CD4-positive, alpha-beta T cell treated with Interleukin-15 for 4 hours (primary cell): ENCODE measurements at regions not wholly inside any gene's neighbourhood (a gene's known extent, or its start where the extent isn't known, plus 50 kb on each side); places are given as distances from the start of the nearest gene placed in this dataset.
"Not testable (repeated sequence)": the region's sequence is repeated elsewhere in the genome, so short reads cannot be mapped to it uniquely, and the experiment has no call there.

Experiments used
- DNase-seq: peaks from one replicate; pipeline ENCODE4 v3.0.0-alpha.2; 2020; ENCODE audit warnings: low spot score

DNA sequence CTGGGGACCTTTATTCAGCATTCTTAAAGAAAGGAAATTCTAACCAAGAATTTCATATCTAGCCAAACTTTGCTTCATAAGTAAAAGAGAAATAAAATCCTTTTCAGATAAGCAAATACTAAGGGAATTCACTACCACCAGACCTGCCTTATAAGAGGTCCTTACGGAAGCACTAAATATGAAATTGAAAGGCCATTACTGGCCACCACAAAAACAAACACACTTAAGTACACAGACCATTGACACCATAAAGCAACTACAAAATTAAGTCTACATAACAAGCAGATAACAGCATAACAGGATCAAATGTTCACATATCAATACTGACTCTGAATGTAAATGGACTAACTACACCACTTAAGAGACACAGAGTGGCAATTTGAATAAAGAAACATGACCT is 361.4 kb upstream of the POU5F2 start:
- DNase-seq = no peak

- DNase-seq = not testable (repeated sequence)
These were observed 356.0 kb upstream of the POU5F2 start for GRCh38 chr5:94097384-94097783.

- no peak for DNase-seq
These were observed 353.5 kb upstream of the POU5F2 start for GRCh38 chr5:94094793-94095441.

DNA sequence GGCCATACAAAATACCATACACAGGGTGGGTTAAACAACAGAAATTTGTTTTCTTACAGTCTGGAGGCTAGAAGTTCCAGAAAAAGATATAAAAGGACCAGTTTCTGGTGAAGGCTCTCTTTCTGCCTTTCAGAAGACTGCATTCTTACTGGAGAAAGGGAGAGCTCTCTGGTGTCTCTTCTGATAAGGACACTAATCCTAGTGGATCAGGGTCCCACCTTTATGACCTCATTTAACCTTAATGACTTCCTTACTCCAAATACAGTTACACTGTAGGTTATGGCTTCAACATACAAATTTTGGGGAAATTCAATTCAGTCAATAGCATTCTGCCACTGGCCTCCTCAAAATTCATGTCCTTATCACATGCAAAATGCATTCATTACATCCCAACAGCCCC is 351.9 kb upstream of the POU5F2 start:
- DNase-seq = no peak

DNA sequence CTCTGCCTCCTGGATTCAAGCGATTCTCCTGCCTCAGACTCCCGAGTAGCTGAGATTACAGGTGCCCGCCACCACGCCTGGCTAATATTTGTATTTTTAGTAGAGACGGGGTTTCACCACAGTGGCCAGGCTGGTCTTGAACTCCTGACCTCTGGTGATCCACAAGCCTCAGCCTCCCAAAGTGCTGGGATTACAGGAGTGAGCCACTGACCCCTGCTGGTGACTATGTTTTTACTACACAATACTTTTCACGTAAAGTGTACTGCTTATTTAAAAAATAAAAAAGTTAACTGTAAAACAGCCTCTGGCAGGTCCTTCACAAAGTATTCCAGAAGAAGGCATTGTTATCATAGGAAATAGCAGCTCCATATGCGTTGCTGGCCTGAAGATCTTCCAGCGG is 345.2 kb upstream of the POU5F2 start:
- not testable (repeated sequence) for DNase-seq

- DNase-seq = no peak
These were observed 344.8 kb upstream of the POU5F2 start for GRCh38 chr5:94086194-94086593.

GRCh38 chr5:94082405-94082804 is 341.0 kb upstream of the POU5F2 start:
- DNase-seq = no peak

DNA sequence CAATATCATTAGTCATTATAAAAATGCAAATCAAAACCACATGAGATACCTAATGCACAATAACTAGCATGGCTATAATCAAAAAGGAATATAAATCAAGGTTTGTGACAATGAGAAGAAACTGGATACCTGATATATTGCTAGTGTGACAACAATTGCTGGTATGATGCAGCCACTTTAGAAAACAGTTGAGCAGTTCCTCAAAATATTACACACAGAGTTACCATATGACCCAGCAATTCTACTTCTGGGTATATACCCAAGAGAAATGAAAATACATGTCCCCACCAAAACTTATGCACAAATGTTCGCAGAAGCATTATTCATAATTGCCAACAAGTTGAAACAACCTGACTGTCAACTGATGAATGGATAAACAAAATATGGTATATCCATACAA is 339.7 kb upstream of the POU5F2 start:
- no peak for DNase-seq

DNA sequence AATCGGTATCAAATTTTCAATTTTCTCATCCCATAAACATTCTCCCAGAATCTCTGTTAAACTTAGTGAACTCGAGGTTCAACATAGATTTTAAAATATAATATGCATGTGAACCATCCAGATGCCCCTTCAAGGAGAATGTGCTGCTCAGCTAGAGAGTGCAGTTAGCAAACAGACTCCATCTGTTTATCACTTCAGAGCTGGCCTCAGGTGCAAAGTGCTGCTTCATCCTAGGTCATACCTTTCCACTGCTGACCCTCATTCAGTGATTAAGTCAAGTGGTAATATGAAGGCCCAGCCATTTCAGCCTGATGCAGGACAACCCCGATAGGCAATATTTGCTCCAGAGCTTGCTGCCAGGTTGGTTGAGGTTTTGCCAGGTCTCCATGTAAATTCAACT is 339.0 kb upstream of the POU5F2 start:
- DNase-seq = no peak

GRCh38 chr5:94072116-94072515 is 330.7 kb upstream of the POU5F2 start:
- no peak for DNase-seq

DNA sequence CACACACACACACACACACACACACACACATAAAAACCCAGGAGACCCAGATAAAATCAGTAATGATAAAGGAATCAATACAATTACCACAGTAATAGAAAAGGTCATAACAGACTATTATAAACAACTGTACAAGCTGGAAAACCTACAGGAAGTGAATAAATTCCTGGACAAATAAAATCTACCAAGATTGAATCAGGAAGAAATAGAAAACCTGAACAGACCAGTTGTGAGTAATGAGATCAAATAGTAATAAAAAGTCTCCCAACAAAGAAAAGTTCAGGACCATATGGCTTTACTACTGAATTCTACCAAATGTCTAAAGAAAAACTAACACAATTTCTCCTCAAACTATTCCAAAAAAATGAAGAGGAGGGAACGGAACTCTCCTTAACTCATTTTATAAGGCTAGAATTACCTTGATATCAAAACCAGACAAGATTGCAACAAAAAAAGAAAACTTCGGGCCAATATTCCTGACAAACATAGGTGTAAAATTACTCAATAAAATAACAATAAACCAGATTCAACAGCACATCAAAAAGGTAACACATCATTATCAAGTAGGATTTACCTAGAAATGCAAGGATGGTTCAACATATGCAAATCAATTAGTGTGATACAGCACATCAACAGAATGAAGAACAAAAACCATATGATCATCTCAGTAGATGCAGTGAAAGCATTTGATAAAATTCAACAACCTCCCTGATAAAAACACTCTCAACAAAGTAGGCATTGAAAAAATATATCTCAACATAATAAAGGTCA is 325.2 kb upstream of the POU5F2 start:
- DNase-seq = no peak

- no peak for DNase-seq
These were observed 322.6 kb upstream of the POU5F2 start for GRCh38 chr5:94064025-94064424.

DNA sequence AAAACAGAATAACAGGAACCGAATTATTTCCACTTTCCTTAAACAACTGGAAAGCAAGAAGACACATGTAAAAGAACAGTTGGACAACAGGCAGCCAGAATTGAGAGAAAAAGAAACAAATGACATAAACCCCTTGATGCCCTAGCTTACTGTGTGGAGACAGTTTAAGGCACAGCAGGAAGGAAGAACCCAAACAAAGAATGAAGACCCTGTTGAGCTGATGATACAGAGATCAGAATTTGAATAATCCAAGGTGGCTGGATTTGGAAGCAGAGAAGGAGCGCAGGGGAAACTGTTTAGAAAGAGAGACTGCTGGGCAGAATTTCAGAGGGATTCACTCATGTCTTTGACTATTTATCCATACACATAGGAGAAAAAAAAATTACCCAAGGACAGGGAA is 316.3 kb upstream of the POU5F2 start:
- no peak for DNase-seq

- DNase-seq = no peak
These were observed 315.8 kb upstream of the POU5F2 start for GRCh38 chr5:94057217-94057616.

DNA sequence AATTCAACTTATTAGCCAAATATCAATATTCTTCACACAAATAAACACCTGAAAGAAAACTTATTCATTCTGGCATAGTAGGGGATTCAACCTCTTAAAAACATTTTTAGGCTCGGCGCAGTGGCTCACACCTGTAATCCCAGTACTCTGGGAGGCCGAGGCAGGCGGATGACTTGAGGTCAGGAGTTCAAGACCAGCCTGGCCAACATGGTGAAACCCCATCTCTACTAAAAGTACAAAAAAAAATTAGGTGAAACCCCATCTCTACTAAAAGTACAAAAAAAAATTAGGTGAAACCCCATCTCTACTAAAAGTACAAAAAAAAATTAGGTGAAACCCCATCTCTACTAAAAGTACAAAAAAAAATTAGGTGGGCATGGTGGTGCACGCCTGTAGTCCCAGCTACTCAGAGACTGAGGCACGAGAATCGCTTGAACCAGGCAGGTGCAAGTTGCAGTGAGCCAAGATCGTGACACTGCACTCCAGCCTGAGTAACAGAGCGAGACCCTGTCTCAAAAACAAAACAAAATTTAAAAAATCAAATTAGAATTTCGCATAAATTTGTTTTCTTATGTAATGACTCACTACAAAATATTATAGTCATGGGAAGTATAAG is 308.0 kb upstream of the POU5F2 start:
- not testable (repeated sequence) for DNase-seq

DNA sequence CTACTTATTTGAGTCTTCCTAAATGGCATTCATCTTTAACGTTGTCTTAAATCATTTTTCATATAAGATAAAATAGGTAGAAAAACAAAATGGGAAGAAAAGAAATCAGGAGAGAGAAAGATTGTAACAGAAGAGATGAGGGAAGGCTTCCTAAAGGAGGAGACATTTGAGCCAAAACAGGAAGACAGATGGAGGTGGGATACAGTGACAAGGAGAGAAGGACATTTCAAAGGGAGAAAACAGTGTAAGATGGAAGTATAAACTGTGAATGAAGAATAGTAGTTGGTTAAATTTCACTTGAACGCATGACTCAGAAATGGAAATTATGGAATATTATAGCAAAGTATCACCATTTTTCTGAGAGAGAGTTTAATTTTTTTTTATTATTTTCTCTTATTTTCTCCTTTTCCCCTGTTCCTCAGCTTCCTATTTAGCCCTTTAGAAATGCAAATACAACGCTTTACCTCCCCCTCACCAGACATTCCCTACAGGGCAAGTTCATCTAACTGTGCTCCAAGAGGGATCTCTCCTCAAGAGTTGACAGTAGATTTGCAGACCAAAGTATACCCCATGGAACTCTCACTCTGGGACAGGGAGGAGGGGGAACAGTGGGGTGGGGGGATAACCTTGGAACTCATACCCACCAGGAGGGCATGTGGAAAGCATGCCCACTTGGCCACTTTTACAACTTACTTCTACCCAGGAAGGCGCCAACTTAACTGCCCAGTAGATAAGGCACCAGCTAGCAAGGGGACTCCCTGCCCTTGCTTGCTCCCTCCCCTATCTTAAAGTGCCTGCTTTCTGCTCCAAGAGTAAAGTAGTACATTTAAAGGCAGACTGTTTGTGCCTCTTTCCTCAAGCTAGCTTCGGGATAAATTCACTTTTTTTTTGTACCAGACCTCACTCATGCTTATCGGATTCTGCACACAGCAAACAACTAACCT is 304.7 kb upstream of the POU5F2 start:
- DNase-seq = no peak

- no peak for DNase-seq
These were observed 301.9 kb upstream of the POU5F2 start for GRCh38 chr5:94043311-94043710.

DNA sequence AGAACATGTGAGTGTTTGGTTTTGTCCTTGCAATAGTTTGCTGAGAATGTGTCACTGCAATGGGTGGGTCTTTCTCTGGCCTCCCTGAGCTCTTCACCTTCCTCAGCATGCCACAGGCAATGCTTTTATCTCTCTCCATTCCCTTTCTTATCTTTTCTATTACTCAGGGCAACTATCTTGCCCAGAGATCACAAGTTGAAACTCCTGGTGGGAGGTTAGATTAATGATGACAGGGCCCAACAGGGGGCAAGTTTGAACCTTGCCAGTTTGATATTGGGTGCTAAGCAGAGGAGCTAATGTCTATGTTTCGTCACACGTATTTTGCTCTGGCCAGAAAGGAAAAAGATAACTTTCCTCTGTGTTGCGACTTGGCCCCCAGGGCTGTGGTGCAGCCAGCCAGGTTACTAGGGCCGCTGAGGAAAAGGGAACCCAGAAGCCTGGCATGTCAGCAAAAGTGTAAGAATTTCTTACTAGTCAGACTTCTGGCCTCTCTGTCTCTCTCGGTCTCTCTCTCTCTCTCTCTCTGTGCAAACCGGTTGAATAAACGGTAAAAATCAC is 299.3 kb upstream of the POU5F2 start:
- no peak for DNase-seq

DNA sequence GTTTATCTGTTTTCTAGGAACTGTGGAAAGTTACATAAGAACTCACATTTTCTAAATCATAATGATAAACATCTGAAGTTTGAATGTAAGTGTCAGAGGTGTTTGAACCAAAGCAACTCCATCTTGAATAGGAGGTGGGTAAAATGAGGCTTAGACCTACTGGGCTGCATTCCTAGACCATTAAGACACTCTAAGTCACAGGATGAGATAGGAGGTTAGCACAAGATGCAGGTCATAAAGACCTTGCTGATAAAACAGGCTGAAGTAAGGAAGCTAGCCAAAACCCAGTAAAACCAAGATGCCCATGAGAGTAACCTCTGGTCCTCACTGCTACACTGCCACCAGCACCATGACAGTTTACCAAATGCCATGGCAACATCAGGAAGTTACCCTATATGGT is 297.7 kb upstream of the POU5F2 start:
- no peak for DNase-seq

- no peak for DNase-seq
These were observed 290.2 kb upstream of the POU5F2 start for GRCh38 chr5:94031631-94032030.

- DNase-seq = no peak
These were observed 286.6 kb upstream of the POU5F2 start for GRCh38 chr5:94028001-94028400.

DNA sequence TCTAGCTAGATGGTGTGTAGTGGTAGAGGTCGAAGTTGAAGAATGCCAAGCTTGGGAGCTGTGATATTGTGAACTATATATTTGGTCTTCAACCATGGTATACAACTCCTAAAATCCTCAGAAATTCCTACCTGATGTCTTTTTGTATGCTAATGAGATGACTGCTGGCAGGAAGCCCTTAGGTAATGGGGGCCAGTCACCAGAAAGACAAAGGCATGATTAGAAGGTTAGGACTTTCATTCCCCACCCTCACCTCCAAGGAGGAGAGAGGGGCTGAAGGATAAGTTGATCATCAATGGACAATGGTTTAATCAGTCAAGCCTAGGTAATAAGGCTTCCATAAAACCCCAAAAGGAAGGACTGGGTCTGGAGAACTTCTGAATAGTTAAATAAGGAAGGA is 285.7 kb upstream of the POU5F2 start:
- no peak for DNase-seq
